ENCODE measurements at regions not wholly inside any gene's neighbourhood (a gene's known extent, or its start where the extent isn't known, plus 50 kb on each side); places are given as distances from the start of the nearest gene placed in this dataset.

- DNase-seq, result no peak
Observed at GRCh38 chr2:235141411-235142128, 189.8 kb downstream of the SH3BP4 start.

DNA sequence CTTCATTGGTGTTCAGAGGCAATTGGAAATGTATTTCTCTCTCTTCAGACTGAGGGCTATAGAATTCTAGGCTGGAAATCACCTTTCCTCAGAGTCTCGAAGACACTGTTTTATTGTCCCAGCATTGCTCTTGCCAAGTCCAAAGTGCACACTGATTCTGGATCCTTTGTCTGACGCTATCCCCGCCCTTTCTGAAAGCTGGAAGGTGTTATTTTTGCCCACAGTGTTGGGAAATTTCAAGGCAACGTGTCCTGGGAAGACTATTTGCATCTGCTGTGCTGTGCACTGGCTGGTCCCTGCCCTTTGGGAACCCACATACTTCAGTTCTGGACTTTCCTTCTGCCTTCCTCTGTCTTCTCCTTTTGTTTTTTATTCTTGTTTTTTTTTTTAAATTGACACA lies 190.8 kb downstream of the SH3BP4 start:
- DNase-seq, result no peak

DNA sequence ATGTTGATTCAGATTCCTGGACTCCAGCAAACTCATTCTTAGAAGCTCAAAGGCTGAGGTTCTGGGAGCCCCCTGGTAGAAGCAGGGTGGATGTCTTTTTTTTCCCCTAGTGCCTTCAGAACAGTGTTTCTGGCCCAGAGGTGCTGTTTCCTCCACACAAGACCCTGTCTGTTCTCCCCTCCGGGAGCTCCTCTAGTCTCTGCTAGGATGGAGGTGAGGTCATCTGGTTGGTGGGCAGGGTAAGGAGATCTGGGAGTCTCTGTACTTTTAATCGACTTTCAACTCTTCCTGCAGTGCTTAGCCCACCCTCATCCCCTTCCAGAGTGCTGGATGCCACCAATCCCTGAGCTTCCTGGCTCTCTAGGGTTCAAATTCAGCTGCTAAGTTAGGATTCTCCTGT lies 192.0 kb downstream of the SH3BP4 start:
- DNase-seq, result no peak

DNA sequence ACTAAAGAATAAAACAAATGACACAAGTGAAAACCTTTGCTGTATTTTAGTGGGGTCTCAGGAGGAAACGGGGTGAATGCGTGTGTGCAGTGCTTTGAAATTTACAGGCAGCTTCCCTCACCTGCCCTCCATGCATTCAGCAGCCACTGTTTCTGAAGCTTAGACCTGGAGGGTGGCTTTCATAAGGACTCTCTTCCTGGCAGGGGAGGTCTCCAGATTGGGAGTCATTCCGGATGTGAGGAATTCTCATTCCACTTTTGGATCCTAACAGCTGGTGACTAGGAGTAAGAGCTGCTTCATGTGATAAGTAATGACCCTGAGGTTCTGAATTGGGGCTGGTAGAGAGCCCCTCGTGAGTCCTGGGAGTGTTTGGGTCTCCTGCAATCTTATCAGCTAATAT lies 192.5 kb downstream of the SH3BP4 start:
- no peak for DNase-seq

GRCh38 chr2:235146206-235146605 lies 194.4 kb downstream of the SH3BP4 start:
- DNase-seq, result no peak

- DNase-seq, result no peak
Observed at GRCh38 chr2:235146871-235147565, 195.2 kb downstream of the SH3BP4 start.

- no peak for DNase-seq
Observed at GRCh38 chr2:235148201-235149170, 196.7 kb downstream of the SH3BP4 start.

DNA sequence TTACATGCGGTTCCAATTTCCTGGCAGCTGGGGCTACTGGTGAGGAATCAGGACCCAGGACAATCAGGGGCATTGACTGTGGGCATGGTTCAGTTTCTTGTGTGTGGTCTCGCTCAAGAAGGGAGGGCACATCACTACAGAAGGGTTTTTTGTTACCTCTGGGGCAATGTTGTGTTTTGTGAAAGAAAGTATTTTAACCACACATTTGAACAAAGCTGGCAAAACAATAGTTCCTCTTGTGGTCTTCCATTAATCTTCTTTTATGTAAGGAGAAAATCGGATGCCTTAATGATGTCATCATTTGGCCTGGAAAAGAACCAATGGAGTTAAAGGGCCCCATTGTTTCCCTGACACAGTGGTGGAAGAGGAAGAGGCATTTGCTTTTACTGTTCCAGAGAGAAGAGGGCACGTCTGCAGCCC lies 197.4 kb downstream of the SH3BP4 start:
- no peak for DNase-seq

GRCh38 chr2:235149736-235150135 lies 197.9 kb downstream of the SH3BP4 start:
- no peak for DNase-seq

DNA sequence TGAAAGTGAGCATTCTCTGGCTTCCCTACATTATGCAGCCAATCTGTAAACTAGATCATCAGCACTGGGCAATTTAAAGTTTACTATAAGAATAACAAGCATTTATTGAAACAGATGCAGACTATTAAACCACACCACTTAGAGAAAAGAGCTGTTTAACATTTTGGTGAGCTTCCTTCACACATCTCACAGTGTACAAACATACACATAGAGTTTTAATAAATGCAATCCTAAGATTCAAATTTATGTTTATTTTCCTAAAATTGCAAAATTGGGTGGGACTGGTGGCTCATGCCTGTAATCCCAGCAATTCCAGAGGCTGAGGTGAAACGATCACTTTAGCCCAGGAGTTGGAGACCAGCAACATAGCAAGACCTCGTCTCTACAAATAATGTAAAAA lies 199.3 kb downstream of the SH3BP4 start:
- no peak for DNase-seq

DNA sequence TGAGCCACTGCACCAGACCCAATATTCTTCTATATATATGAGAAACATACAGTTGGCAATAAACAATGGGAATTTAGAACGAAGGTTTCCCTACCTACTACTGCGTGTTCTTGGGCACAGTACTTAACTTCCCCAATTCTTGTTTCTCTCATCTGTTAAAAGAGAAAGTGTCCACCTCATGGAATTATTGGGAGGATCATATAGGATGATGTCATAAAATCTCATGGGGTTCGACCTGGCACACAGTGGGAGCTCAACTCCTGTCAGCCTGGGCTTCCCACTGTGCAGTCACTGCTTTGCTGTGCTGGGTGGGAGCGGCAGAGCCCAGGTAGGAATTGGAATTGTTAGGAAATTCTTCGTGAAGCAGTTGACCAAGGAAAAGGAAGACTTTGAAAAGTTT lies 203.3 kb downstream of the SH3BP4 start:
- no peak for DNase-seq

DNA sequence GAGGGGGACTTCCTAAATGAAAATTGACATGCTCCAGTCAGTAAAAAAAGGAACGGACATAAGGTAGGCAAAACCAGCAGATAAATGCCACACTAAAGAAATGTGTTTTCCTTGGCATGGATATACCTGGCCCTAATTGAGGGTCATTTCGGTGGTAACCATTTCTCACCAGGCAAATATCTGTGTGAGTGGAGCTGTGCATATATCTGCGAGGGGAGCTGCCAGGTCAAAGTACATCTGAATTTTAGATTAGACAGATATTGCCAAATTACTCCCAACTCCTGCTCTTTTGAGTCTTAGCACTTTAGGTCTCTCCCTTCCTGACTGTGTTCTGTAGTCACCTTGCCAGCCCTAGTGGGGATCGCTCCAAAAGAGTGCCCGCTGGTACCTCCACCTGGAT lies 204.2 kb downstream of the SH3BP4 start:
- DNase-seq, result no peak

GRCh38 chr2:235157746-235158482 lies 206.1 kb downstream of the SH3BP4 start:
- no peak for DNase-seq

GRCh38 chr2:235160281-235160810 lies 208.5 kb downstream of the SH3BP4 start:
- no peak for DNase-seq

- DNase-seq, result no peak
Observed at GRCh38 chr2:235161565-235161964, 209.7 kb downstream of the SH3BP4 start.

DNA sequence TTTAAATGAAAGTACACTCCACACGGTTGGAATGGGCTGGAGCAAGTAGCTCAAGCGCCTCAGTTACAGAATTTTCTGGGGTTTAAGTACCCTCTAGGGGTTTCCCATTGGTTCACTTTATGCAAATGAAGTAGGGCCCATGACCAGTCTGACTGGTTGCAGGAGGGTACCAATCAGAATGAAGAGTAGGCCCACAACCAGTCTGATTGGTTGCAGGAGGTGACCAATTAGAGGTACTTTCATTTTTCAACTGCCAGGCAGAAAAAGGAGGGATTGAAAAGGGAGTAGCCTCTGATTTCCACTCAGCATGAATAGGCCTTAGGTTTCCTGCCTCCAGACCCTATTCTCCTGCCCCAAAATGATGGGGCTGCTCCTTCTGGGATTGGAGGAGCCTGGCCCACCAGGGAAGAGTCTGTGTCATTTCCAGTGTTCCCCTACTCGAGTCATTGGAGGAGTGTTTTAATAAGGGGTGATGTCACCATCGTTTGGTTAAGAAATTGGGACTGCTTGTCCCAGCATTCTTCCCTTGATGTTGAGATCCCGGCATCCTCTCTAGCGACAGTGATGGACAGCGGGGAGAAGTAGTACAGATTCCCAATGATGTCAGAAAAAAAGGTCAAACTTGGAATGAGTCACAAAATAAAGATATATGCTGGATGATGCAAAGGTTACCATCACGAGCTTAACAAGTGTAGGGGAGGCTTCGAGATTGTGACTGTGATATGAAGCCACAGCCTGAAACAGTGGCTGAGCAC lies 210.4 kb downstream of the SH3BP4 start:
- no peak for DNase-seq

GRCh38 chr2:235162837-235163197 lies 211.0 kb downstream of the SH3BP4 start:
- DNase-seq, result no peak

- DNase-seq, result no peak
Observed at GRCh38 chr2:235165136-235165535, 213.3 kb downstream of the SH3BP4 start.

DNA sequence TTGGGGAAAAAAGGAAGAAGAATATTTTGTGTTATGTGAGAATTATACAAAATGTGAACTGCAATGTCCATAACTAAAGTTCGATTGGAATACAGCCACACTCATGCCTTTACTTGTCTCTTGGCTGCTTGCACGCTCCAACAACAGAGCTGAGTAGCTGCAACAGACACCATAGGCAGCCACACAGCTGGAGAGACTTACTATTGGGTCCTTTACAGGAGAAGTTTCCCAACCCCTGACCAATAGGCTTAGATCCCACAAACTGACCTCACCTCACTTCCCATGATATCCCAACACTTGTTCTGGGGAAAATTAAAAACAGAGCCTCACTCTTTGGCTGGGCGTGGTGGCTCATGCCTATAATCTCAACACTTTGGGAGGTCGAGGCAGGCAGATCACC lies 213.8 kb downstream of the SH3BP4 start:
- DNase-seq, result peak in 2 of 3 donors; percentile 6 to 17

- DNase-seq, result no peak
Observed at GRCh38 chr2:235168174-235168979, 216.6 kb downstream of the SH3BP4 start.
